ENCODE measurements at regions not wholly inside any gene's neighbourhood (a gene's known extent, or its start where the extent isn't known, plus 50 kb on each side); places are given as distances from the start of the nearest gene placed in this dataset.

- no peak overlapping the region for H3K4me3 ChIP-seq (ENCODE audit: low read depth, low read length)
- WGBS (ENCODE audit: extremely low coverage, insufficient coverage, insufficient read length), result no CpG with 5 or more reads among the region's 1 CpG
Measured at GRCh38 chr12:43022838-43023237, 433.3 kb upstream of the PRICKLE1 start.

GRCh38 chr12:43015090-43015737 is 425.7 kb upstream of the PRICKLE1 start:
- no peak overlapping the region for H3K4me3 ChIP-seq (ENCODE audit: low read depth, low read length)
- H3K79me1 ChIP-seq (ENCODE audit: low read length), result no peaks in the 10 kb centered on the region
- H2BK5ac ChIP-seq (ENCODE audit: low read depth, low read length, poor library complexity), result no peak overlapping the region
- no peak overlapping the region for H2AFZ ChIP-seq (ENCODE audit: insufficient read depth, low read length, poor library complexity)
- no peak overlapping the region for H3K18ac ChIP-seq (ENCODE audit: low read length)
- no peak overlapping the region for H2AK5ac ChIP-seq (ENCODE audit: low read length)
- H3K4ac ChIP-seq (ENCODE audit: low read depth, low read length), result no peak overlapping the region
- H3K9me3 ChIP-seq (ENCODE audit: insufficient read depth, low read depth, low read length), result peaks cover 2% of the 10 kb centered on the region
- no peak overlapping the region for H3K9ac ChIP-seq (ENCODE audit: low read length)
- H3K23ac ChIP-seq (ENCODE audit: low read length), result no peak overlapping the region
- H2BK120ac ChIP-seq (ENCODE audit: insufficient read depth, low read length, poor library complexity), result no peak overlapping the region
- WGBS (ENCODE audit: extremely low coverage, insufficient coverage, insufficient read length), result no CpG with 5 or more reads among the region's 4 CpGs
- DNase-seq, result no peak
- H3K27ac ChIP-seq (ENCODE audit: low read depth, low read length), result no peak overlapping the region
- H3K4me2 ChIP-seq (ENCODE audit: low read length), result no peak overlapping the region
- H4K12ac ChIP-seq (ENCODE audit: low read depth, low read length), result no peak overlapping the region
- no peaks in the 10 kb centered on the region for H3K4me1 ChIP-seq (ENCODE audit: control insufficient read depth in 1 of 2, insufficient read depth in 2 of 2, low read length in 2 of 2)
- H3K27me3 ChIP-seq (ENCODE audit: insufficient read depth, low read length), result no peaks in the 10 kb centered on the region
- no peaks in the 10 kb centered on the region for H3K36me3 ChIP-seq (ENCODE audit: control insufficient read depth in 1 of 2, insufficient read depth in 2 of 2, low read length in 2 of 2)
- H4K8ac ChIP-seq (ENCODE audit: low read depth, low read length), result no peak overlapping the region
- no peaks in the 10 kb centered on the region for H3K79me2 ChIP-seq (ENCODE audit: control insufficient read depth, insufficient read depth, low read length, poor library complexity)
- H2BK12ac ChIP-seq (ENCODE audit: low read length), result no peak overlapping the region
- H3K14ac ChIP-seq (ENCODE audit: low read length), result no peak overlapping the region
- no peak overlapping the region for H4K91ac ChIP-seq (ENCODE audit: low read depth, low read length)

More at GRCh38 chr12:43022838-43023237, 433.3 kb upstream of the PRICKLE1 start:
- DNase-seq, result no peak
- Histone ChIP-seq H3K27me3 (ENCODE audit: insufficient read depth, low read length) (no peaks in the 10 kb centered on the region), H3K23ac (ENCODE audit: low read length) (no peak overlapping the region), H3K18ac (ENCODE audit: low read length) (no peak overlapping the region), H2AK5ac (ENCODE audit: low read length) (no peak overlapping the region), H3K14ac (ENCODE audit: low read length) (no peak overlapping the region), H2BK120ac (ENCODE audit: insufficient read depth, low read length, poor library complexity) (no peak overlapping the region), H4K12ac (ENCODE audit: low read depth, low read length) (no peak overlapping the region), H3K4ac (ENCODE audit: low read depth, low read length) (no peak overlapping the region), H3K9ac (ENCODE audit: low read length) (no peak overlapping the region), H2AFZ (ENCODE audit: insufficient read depth, low read length, poor library complexity) (no peak overlapping the region), H3K79me1 (ENCODE audit: low read length) (no peaks in the 10 kb centered on the region), H4K8ac (ENCODE audit: low read depth, low read length) (no peak overlapping the region), H3K79me2 (ENCODE audit: control insufficient read depth, insufficient read depth, low read length, poor library complexity) (no peaks in the 10 kb centered on the region), H3K36me3 (ENCODE audit: control insufficient read depth in 1 of 2, insufficient read depth in 2 of 2, low read length in 2 of 2) (no peaks in the 10 kb centered on the region), H3K9me3 (ENCODE audit: insufficient read depth, low read depth, low read length) (no peaks in the 10 kb centered on the region), H3K27ac (ENCODE audit: low read depth, low read length) (no peak overlapping the region), H3K4me1 (ENCODE audit: control insufficient read depth in 1 of 2, insufficient read depth in 2 of 2, low read length in 2 of 2) (no peaks in the 10 kb centered on the region), H3K4me2 (ENCODE audit: low read length) (no peak overlapping the region), H4K91ac (ENCODE audit: low read depth, low read length) (no peak overlapping the region), H2BK5ac (ENCODE audit: low read depth, low read length, poor library complexity) (no peak overlapping the region), H2BK12ac (ENCODE audit: low read length) (no peak overlapping the region)

- no peak overlapping the region for H4K91ac ChIP-seq (ENCODE audit: low read depth, low read length)
- H3K27me3 ChIP-seq (ENCODE audit: insufficient read depth, low read length), result no peaks in the 10 kb centered on the region
- H3K9ac ChIP-seq (ENCODE audit: low read length), result no peak overlapping the region
- no peak overlapping the region for H3K4ac ChIP-seq (ENCODE audit: low read depth, low read length)
- H2AK5ac ChIP-seq (ENCODE audit: low read length), result no peak overlapping the region
- no peak overlapping the region for H3K4me3 ChIP-seq (ENCODE audit: low read depth, low read length)
- H3K14ac ChIP-seq (ENCODE audit: low read length), result no peak overlapping the region
- H4K8ac ChIP-seq (ENCODE audit: low read depth, low read length), result no peak overlapping the region
- H3K4me2 ChIP-seq (ENCODE audit: low read length), result no peak overlapping the region
- WGBS (ENCODE audit: extremely low coverage, insufficient coverage, insufficient read length), result no CpG with 5 or more reads among the region's 2 CpGs
- no peak for DNase-seq
- H4K12ac ChIP-seq (ENCODE audit: low read depth, low read length), result no peak overlapping the region
- H3K18ac ChIP-seq (ENCODE audit: low read length), result no peak overlapping the region
- H3K79me2 ChIP-seq (ENCODE audit: control insufficient read depth, insufficient read depth, low read length, poor library complexity), result no peaks in the 10 kb centered on the region
- no peaks in the 10 kb centered on the region for H3K79me1 ChIP-seq (ENCODE audit: low read length)
- H3K23ac ChIP-seq (ENCODE audit: low read length), result no peak overlapping the region
- H3K4me1 ChIP-seq (ENCODE audit: control insufficient read depth in 1 of 2, insufficient read depth in 2 of 2, low read length in 2 of 2), result no peaks in the 10 kb centered on the region
- peaks cover 2% of the 10 kb centered on the region for H3K9me3 ChIP-seq (ENCODE audit: insufficient read depth, low read depth, low read length)
- H2BK5ac ChIP-seq (ENCODE audit: low read depth, low read length, poor library complexity), result no peak overlapping the region
- H2BK120ac ChIP-seq (ENCODE audit: insufficient read depth, low read length, poor library complexity), result no peak overlapping the region
- no peak overlapping the region for H2BK12ac ChIP-seq (ENCODE audit: low read length)
- no peak overlapping the region for H2AFZ ChIP-seq (ENCODE audit: insufficient read depth, low read length, poor library complexity)
- H3K36me3 ChIP-seq (ENCODE audit: control insufficient read depth in 1 of 2, insufficient read depth in 2 of 2, low read length in 2 of 2), result no peaks in the 10 kb centered on the region
- no peak overlapping the region for H3K27ac ChIP-seq (ENCODE audit: low read depth, low read length)
Measured at GRCh38 chr12:43011383-43011926, 421.9 kb upstream of the PRICKLE1 start.

- Histone ChIP-seq H3K18ac (ENCODE audit: low read length) (no peak overlapping the region), H3K27ac (ENCODE audit: low read depth, low read length) (no peak overlapping the region), H2AFZ (ENCODE audit: insufficient read depth, low read length, poor library complexity) (no peak overlapping the region), H3K23ac (ENCODE audit: low read length) (no peak overlapping the region), H3K27me3 (ENCODE audit: insufficient read depth, low read length) (no peaks in the 10 kb centered on the region), H4K12ac (ENCODE audit: low read depth, low read length) (no peak overlapping the region), H3K4me1 (ENCODE audit: control insufficient read depth in 1 of 2, insufficient read depth in 2 of 2, low read length in 2 of 2) (no peaks in the 10 kb centered on the region), H3K36me3 (ENCODE audit: control insufficient read depth in 1 of 2, insufficient read depth in 2 of 2, low read length in 2 of 2) (no peaks in the 10 kb centered on the region), H2AK5ac (ENCODE audit: low read length) (no peak overlapping the region), H4K8ac (ENCODE audit: low read depth, low read length) (no peak overlapping the region), H3K79me1 (ENCODE audit: low read length) (no peaks in the 10 kb centered on the region), H3K4me3 (ENCODE audit: low read depth, low read length) (no peak overlapping the region), H4K91ac (ENCODE audit: low read depth, low read length) (no peak overlapping the region), H2BK12ac (ENCODE audit: low read length) (no peak overlapping the region), H3K14ac (ENCODE audit: low read length) (no peak overlapping the region), H2BK5ac (ENCODE audit: low read depth, low read length, poor library complexity) (no peak overlapping the region), H3K9ac (ENCODE audit: low read length) (no peak overlapping the region), H3K4me2 (ENCODE audit: low read length) (no peak overlapping the region), H2BK120ac (ENCODE audit: insufficient read depth, low read length, poor library complexity) (no peak overlapping the region), H3K79me2 (ENCODE audit: control insufficient read depth, insufficient read depth, low read length, poor library complexity) (no peaks in the 10 kb centered on the region), H3K4ac (ENCODE audit: low read depth, low read length) (no peak overlapping the region), H3K9me3 (ENCODE audit: insufficient read depth, low read depth, low read length) (no peaks in the 10 kb centered on the region)
- DNase-seq, result no peak
Measured at GRCh38 chr12:43009846-43010240, 420.3 kb upstream of the PRICKLE1 start.

Data from trophoblast cell (in vitro differentiated cells and primary cell).